Urothelium cell line (cell line): ENCODE measurements at regions not wholly inside any gene's neighbourhood (a gene's known extent, or its start where the extent isn't known, plus 50 kb on each side); places are given as distances from the start of the nearest gene placed in this dataset.
A peak's percentile ranks its signal among the peaks of the same experiment; 100 is the strongest.

ENCODE experiments used
- DNase-seq: peaks from one replicate; pipeline ENCODE4 v3.0.0; 2011; ENCODE audit warnings: low spot score, mixed read lengths
- FAIRE-seq: peaks from 2 replicates; lab custom pipeline; 2011; peaks lifted over from hg19 to GRCh38; lab: Jason Lieb, UNC

DNA sequence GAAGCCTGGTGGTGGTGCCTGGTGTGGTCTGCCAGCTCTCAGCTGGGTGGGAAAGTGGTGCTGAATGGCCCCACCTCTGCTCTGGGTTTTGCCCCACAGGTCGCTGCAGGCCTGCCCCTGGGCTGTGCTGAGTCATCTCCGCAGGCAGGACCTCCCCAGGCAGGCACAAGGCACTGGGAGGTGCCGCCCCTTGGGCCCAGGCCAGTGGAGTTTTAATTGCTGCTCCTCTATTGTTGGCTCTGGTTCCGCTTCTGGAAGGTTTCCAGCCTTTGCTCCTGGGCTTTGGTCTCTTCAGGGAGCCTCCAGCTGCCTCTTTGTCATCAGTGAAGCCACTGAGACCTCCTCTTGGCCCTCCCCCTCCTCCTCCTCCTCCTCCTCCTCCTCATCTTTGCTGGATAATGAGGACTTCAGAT, 180.3 kb upstream of the GRB10 start:
- FAIRE-seq: peak; percentile 78
- DNase-seq: peak; percentile 99

DNA sequence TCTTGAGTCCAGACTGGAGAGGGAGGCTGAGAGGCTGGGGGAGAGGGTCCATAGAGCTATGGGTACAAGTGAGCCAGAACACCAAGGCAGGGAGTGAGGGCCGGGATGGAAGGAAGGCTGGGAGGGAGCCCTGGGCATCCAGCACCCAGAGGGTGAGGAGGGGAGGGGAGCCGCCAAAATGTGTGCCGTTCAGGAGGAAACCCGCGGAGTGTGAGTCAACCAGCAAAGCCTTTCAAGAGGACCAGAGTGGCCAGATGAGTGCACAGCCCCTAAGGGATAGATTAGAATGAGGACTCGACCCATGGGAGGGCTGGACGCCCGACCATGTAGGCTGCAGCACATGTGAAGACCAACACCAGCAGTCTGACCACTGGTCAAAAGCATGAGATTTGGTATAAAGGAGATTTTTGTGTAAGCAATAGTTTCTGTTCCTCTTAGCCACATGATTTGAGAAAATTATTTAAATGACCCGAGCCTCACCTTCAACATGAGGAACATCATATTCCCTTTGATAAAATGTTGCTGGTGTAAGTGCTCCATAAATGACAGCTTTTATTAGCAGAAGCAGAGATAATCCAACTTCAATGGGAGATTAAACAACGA, 179.7 kb upstream of the GRB10 start:
- FAIRE-seq (no peak), DNase-seq (peak; percentile 66)

DNA sequence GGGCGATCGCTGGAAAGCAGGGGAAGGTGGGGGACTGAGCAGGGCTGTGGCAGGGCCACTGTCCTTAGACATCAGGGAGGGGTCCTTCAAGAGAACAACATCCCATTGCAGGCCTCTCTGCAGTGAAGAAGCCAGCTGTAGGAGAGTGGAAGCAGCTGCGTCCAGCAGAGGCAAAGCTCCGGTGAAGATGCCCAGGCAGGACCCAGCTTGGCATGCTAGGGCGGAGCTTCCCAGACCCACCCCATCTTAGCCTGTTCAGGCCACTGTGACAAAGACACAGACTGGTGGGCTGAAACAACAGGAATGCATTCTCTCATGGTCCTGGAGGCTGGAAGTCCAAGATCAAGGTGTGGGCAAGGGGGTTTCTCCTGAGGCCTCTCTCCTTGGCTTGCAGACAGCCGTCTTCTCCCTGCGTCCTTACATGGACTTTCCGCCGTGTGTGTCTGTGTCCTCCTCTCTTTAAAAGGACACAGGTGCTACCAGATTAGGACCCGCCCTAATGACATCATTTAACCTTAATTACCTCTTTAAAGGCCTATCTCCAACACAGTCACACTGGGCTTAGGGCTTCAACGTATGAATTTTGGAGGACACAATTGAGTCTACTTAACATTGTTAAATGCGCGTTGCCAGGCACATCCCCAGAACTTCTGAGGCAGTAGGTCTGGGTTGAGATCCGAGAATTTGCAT, 178.1 kb upstream of the GRB10 start:
- FAIRE-seq (no peak), DNase-seq (no peak)

DNA sequence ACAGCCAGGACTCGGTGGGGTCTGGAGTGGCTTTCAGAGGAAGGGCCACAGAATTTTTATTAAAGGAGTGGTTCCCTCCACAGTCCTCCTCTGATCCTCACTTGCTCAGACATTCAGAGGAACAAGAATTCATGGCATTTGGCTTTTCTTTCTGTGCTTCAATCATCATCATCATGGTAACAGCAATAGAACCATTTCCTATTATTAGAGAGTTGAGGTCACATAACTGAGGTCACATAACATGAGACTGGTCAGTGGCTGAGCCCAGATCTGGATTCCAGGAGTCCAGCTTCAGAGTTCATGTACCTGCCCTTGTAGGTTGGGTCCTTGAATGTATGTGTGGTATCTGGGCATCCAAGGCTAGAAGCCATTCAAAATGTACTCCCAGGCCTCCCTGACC, 177.3 kb upstream of the GRB10 start:
- no peak for FAIRE-seq

DNA sequence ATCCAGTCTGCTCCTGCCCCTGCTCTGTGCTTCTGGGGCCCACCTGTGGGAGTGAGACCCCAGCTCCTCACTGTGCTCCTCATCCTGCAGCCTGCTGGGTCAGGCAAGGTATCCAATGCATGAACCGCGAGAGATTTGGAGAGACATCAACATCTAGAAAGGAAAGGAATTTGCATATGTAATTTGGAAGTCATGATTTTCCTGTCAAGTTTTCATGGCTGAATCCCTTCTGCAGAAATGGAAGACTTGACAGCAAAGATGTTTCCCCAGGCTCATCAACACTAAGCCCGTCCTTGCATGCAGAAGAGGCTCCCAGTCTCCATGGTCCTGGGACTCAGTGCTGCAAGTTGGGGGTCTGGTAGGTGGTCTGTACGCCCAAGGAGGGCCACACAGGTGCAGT, 176.9 kb upstream of the GRB10 start:
- DNase-seq (no peak), FAIRE-seq (no peak)

More for the DNA sequence above, 177.3 kb upstream of the GRB10 start:
- no peak for DNase-seq

DNA sequence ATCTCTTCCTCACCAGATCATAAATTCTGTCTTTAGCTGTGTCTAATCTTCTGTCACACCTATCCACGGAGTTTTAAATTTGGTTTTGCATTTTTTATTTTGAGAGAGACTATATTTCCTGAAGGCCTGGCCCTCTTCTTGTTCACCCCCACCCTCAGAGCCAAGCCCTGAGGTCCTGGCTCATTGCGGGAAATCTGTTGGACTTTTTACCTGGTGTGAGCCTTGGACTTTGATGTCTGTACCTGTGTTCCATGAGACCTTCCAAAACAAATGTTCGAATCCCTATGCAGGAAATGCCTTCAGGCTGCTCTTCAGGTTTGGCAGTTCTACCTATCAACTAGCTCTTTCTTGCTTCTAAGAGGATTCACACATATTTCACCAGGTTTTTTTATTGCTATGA, 175.2 kb upstream of the GRB10 start:
- DNase-seq (no peak), FAIRE-seq (no peak)

DNA sequence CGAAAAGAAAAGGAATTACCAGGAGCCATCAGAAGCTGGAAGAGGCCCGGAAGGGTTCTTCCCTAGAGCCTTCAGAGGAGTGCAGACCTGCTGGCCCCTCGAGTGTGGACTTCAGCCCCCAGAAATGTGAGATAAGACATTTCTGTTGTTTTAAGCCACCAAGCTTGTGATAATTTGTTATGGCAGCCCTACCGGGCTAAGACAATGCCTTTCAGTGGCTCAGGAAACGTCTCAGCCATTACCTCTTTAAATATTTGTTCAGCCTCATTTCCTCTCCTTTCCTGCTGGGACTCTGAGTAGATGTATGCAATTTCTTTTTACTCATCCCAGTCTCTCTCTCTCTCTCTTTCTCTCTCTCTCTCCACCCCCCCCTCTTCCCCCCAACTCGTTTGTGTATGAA, 174.7 kb upstream of the GRB10 start:
- FAIRE-seq (no peak), DNase-seq (no peak)

DNA sequence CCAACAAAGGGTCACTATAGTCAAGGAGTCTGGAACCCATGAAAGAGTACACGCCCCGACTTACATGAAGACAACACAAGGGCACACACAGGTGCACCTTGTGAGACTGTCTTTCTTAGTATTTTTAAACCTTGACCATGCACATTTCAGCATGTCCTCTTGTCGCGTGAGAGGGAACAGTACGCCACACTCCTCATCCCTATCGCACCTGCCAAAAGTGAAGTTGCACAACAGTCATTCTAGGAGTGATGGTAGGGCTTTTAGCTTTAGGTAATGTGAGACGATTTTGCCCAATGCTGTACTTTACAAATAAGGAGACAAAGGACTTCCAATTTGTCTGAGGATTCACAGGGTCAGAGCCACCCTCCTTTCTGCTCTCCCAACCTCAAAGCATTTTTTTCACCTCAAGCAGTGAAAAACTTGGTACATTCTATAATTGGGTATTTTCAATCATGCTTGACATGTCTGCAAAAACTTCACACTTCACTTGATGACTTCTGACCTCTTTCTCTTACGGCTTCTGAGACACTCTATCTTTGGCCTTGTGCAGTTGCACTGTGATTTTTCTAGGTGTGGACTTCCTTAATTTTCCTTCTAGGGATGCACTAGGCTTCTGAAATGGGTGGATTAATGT, 173.9 kb upstream of the GRB10 start:
- FAIRE-seq (no peak), DNase-seq (no peak)

DNA sequence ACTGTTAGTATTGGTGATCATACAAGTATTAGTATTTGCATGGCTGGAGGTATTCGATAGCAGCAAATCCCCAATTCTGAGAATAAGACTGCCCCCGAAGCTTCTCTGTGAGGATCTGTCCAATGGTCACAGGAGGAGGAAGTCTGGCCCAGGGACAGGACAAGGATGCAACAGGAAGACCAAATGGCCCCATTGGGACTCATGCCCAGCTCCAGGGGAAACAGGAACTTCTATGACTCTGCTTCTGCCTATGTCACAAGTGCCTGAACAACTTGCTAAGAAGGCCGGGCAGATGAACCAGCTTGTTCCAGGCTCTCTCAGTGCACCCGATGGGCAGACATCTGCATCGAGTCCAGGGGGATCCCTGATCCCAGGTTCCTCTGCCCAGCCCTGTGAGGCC, 172.0 kb upstream of the GRB10 start:
- DNase-seq (no peak), FAIRE-seq (no peak)

DNA sequence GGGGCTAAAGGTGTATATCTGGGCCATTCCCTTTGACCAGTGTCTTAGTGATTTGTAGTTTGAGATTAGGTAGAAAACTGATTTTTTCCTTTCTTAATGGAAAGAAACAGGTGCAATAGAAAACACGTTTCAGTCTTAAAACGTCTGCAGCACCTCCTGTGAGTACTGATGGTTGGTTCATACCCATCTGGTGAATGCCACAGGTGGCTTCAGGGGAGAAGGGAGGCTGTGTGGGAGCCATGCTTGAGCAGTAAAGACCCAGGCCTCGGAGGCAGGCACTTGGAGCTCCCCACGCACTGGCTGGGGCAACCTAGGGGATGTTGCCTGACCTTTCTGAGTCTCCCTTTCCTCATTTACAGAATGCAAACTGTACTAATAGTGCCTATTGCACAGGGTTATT, 171.5 kb upstream of the GRB10 start:
- FAIRE-seq (no peak), DNase-seq (no peak)

DNA sequence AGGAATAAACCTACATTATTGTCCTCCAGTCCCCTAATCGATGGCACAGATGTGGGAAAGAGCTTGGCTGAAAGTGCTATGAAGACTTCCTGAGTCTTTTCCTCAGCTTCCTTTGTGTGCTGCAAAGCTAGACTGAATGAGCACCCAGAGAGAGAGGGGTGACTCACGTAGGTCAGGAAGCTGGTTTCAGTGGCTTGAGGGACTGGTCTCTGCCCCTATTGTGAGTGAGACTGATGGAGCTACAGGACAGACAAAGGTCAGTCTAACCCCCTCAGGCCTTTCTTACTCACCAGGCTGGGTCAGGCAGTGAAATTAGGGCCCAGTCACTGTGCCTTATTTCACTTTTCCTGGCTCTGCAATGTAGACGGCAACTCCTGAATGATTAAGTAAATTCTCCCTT, 171.1 kb upstream of the GRB10 start:
- no peak for FAIRE-seq

DNA sequence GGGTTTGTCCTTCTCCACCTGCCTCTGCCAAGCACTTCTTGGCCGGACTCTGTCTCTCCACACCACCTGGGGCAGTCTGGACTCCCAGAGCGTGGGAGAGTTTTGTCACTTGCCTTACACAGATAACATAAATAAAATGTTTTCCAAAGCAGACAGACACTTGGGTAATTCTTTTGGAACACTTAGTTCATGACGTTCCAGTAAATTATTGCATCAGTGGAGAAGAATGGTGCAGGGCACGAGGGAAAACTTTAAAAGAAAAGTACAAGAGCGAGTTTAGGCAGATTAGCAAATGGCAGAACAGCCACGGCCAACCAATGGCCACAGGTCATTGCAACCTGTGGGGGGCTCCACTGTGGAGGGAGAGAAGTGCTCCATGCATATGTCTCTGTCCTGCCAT, 170.6 kb upstream of the GRB10 start:
- FAIRE-seq (no peak), DNase-seq (no peak)

More for the DNA sequence above, 171.1 kb upstream of the GRB10 start:
- DNase-seq: peak; percentile 16

DNA sequence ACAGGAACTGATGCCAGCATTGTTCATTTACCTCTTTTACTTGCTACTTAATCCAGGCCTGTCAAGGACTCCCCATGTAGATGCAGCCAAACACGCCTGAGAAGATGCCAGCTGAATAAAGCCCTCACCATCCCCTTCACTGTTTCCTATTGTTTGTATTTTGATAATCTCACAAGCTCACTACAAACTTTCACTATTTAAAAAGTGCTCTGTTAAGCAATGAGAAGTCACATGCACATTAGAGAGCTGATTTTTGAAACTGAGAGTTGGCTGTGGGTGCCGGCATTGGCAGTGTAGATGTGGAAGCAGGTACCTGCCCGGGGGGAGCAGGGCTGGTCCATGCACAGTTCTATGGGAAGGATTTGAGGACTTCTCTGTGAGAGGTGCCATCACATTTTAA, 169.8 kb upstream of the GRB10 start:
- FAIRE-seq (no peak), DNase-seq (peak; percentile 1)

DNA sequence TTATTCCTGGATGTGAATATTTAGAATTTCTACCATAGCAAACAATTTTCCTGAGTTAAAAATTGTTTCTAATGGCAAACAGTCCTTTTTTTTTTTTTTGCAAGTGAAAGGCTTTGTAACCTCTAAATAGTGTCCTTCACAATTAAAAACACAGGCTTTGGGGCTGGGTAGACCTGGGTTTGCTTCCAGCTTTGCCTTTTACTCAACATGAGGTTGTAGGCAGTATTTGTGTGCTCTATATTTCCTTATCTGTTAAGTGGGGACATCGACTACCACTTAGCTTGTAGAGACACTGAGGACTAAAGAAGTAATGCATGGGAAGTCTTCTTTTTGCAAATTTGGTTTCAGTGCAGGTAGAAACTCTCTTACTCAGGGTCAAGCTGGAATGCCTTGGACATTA, 169.4 kb upstream of the GRB10 start:
- FAIRE-seq: no peak

DNA sequence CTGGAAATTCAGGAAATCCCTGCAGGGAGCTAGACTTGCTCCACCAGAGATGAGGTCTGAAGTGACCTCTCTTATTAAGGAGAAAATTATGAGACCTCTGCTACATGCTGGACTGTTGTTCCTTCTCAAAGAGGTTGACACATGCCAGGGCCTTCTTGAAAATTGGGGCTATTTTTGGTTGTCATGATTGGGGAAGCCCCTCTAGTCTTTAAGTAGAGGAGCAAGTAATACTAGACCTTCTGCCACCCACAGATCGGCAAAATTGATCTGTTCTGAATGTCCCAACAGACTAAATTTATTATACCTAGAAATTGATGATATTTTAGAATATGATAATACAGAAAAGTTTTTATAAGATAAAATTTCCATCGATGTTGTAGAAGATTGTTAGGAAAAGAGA, 160.8 kb upstream of the GRB10 start:
- DNase-seq (no peak), FAIRE-seq (no peak)

More for the DNA sequence above, 169.4 kb upstream of the GRB10 start:
- DNase-seq: no peak

DNA sequence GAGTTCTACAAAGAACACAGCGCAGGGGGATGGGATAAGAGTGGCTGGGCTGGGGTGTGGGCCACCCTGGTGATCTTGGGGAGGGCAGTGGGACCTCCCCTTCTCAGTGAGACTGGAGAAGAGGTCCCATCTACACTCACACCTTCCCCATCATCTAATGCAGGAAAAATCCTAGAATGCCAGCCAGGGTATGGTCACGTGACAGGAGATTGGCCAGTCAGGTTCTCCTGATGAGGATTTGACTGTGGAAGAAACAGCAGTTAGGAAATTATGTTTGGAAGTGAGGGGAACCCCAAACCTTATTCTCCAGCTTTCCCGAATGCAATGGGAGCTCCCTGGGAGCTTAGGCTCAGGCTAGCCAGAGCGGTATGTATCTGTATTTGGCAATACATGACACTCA, 158.8 kb upstream of the GRB10 start:
- FAIRE-seq: peak; percentile 44
- DNase-seq: no peak

DNA sequence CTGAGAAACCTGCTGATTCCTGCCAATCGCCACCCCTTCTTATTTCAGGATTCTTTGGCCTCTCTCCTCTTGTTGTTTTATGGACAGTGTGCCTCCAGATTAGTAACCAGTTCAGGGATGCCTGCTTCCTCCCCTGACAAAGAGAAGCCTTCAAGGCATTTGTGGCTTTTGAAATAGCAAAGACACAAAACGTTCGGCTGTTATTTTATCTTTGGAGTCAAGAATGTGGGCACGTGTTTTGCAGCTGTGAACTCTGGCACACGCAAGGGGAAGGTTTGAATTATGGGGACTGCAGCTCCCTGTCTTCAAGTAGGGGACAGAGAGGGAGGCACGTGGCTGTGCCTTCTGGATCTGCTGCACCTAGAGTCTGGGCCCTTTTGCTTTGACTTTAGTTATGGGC, 157.9 kb upstream of the GRB10 start:
- FAIRE-seq: no peak

DNA sequence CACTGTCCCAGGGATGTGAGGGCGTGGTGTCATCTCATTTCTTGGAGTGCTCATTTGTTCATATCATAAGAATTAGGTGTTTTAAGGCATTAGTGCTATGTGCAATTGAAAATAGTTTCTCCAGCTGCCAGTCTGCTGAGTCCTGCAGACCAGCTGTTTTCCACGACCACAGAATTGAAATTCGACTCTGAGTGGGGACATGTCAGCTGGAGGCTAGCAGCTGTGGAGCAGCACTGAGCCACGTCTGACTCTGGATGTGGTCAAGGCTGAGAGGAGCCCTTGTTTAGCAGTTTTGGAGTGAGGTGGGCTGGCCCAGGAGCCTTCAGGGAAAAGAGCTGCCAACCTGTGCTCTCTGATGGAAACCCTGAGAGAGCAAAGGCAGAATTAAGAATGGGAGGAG, 156.3 kb upstream of the GRB10 start:
- FAIRE-seq (peak; percentile 59), DNase-seq (no peak)

More for the DNA sequence above, 157.9 kb upstream of the GRB10 start:
- DNase-seq: no peak

DNA sequence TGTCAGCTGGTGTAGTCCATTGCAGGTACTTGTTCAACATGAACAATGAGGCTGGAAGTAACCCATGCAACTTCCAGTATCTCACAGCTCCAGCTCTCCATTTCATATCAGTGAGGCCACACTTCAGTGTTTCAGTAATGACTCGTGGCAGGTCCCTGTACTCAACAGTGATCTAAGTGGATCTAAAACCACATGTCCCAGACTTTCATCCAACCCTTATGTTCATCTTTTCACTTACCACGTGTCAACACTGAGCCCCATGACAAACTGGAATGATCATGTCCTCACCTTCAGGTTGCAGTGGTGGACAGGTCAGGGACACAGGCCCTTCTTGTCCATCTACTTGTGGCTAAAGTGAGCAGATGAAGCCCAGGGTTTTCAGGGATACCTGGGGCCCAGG, 155.0 kb upstream of the GRB10 start:
- DNase-seq (no peak), FAIRE-seq (peak; percentile 83)

DNA sequence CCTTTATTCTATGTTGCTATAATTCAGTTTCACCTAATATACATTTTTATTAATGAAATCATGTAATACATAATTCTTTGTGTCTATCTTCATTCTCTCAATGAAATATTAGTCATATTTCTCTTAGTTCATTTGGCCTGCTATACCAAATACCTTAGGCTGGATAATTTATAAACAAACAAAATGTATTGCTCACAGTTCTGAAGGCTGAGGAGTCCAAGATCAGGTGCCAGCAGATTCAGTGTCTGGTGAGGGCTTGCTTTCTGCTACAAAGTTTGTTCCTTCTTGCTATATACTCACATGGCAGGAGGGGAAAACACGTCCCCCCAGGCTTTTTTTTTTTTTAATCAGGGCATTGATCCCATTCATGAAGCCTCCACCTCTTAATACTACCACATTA, 143.4 kb upstream of the GRB10 start:
- FAIRE-seq: no peak
- DNase-seq: no peak

DNA sequence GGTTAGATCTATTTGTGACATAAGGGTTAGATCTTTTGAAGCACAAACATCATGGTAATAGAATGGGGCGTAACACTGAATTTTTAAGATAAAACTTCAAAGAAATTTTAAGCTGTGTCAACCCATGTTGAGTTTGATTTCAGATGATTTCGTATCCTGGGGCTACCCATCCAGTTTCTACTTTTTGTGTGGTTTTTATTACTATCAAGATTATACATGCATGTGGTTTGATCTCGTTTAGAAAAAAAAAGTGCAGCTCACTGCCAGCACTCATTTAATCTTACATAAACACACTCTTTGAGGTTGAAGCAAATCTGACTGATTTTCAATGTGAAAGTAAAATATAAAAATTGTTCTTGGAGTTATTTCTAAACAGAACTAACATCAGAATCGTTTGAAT, 140.8 kb upstream of the GRB10 start:
- FAIRE-seq: no peak
- DNase-seq: no peak

DNA sequence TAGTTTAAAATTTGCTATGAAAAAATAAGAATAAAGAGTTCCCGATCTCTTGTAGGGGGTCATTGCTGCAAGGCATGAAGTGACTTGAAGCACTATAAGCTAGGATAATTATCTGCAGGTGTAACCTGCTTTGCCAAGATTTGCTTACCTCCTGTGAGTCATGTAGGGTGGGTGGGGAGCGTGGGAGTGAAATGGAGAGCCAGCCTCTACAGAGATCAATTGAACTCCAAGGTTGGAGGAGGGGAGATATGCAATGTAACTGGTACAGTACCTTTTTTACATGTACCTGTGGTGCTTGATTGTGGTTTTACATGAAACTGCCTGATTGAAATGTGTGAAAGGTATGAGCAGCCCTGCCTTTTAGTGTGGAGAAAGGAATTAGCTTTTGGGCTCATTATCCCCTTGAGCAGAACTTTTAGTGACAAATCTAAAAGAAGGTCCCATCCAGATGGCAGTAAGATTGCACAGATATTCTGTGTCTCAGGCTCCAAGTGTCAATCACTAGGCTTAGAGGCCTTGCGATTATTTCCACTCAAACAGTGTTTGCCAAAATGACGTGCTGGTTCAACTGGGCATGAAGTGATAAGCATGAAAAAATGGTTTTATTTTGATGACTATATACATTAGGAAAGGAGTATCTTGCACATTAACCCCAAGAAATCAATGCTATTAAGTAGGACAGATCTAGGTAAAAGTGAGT, 138.6 kb upstream of the GRB10 start:
- FAIRE-seq: no peak

More for the DNA sequence above, 138.6 kb upstream of the GRB10 start:
- no peak for DNase-seq
